ENCODE measurements at regions not wholly inside any gene's neighbourhood (a gene's known extent, or its start where the extent isn't known, plus 50 kb on each side); places are given as distances from the start of the nearest gene placed in this dataset.
"Not testable (repeated sequence)": the region's sequence is repeated elsewhere in the genome, so short reads cannot be mapped to it uniquely, and the experiment has no call there.

DNA sequence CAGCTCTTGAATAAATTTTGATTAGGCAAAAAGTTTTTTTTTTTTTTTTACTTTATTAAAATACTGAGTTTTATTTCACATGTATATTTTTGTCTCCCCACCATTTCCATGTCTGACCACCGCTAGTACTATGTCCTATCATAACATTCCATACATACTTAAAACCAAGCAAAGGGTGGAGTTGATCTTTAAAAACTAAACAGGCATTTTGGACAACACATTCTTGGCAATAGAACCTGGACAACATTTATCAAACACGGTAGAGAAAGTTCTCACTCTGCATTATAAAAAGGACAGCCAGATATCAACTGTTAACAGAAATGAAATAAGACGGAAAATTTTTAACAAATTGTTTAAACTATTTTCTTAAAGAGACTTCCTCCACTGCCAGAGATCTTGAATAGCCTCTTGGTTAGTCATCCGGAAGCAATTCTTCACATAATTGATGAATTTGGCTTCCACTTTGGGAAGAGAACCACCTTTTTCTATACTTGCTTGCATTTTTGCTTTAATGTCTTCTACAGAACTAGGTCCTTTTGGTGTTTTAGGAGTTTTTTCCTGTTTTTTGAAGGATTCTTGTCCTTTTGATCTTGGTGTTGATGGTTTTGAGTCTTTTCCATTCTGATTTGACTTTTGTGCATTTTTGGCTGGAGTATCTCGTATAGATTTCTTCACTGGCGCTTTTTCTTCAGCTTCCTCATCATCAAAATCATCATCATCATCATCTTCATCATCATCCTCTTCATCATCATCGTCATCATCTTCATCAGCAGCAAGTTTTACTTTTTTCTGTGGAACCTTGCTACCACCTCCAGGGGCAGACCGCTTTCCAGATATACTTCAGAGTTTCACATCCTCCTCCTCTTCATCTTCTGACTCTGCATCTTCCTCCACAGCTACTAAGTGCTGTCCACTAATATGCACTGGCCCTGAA lies 58.7 kb downstream of the POU5F2 start:
- DNase-seq (ENCODE audit: low spot score) = not testable (repeated sequence)

DNA sequence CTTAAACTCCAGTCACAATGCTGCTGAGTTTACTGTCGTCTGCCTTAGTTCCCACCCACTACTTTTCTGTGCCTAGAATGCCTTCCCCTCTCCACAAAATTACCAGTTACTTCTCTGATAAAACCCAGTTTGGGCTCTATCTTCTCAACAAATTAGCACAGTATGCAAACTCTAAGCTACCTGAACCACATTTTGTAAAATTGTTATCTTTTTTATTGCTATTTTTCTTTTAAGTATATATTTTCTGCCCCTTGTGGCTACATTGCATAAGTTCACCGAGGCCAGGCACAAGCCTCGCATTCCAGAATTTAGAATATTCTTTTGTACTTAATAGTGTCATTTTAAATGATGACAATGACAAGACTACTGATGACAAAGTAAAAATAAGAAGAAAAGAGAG lies 60.0 kb downstream of the POU5F2 start:
- DNase-seq (ENCODE audit: low spot score) = no peak

DNA sequence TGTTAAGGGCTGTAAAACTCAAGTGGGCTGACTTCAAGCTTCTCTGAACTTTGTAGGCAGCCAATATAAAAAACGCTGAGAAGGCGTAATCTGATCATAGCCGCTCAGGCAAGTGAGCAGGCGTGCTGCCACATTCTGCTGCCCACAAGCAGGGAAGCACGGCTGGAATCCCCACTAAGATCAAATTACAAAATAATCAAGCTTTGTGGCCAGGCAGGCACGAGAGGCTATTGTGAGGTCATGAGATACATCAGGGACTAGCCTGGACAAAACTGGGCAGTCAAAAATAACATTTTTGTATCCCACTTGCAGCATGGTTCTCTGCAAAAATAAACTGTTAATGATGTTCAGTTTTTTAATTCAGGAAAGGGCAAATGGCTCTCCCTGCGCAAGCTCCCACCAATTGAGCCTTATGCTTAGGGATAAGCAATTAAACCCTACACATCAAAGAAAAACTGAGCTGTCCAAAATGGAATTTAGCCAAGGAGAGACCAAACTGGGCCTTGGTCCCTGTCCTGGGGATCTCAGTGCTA lies 64.0 kb downstream of the POU5F2 start:
- peak; percentile 13 for DNase-seq (ENCODE audit: low spot score)

DNA sequence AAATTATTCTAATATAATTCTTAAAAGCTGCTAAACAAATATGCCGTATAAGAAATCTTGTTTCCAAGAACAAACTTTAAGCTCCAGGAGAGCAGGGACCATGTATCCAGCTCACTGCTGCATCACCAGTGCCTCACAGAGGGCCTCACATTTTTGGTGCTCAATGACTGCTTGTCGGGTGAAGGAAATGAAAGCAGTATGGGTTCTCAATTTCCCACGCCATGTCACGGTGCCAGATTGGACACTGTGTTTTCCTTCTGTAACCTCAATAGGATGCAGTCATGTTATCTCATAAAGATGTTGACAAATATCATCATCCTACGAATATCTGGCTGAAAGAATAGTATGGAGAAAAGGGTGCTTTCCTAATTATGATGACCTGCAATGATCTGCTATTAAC lies 64.7 kb downstream of the POU5F2 start:
- DNase-seq (ENCODE audit: low spot score) = no peak

DNA sequence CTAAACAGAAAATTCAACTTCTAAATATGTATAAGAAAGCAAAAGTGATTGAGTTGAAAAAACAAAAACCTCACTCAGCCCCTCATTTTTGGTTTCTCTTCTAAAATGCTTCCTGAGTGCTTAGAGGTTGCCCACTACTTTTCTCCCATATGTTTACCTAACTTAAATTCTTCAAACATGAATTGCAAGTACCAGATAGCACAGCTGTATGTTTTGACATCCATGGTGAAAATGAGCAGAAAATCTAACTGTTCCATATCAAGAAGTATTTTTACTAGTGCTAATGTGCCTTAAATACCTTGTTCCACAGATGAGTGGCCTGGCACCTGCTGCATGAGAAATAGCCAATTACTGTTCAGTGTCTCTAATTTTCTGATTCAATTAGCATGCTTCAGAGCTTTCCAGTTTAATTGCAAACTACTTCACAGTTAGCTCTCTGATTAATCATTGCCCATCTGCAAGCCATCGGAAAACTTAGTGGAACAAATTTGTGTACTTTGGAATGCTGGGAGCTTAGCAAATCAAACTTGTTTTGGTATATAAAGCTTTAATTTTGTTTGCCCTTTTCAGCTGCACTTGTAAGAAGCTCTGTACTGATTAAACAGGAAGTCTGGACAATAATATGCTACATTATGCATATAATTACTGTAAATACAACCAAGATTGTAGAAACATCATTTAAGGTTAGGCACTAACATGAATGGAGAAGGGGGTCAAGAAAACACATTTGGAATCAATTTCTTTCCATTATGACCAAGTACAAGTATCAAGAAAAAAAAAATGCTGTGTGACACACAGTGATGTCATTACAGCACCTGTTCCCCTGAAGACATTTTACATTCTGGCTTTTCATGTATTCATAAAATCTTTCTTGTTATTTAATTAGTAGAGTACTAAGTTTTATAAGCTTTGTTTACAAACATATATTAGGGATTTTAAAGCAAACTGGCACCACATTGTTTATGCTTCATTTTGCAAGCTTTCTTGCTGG lies 65.6 kb downstream of the POU5F2 start:
- DNase-seq (ENCODE audit: low spot score) = no peak

DNA sequence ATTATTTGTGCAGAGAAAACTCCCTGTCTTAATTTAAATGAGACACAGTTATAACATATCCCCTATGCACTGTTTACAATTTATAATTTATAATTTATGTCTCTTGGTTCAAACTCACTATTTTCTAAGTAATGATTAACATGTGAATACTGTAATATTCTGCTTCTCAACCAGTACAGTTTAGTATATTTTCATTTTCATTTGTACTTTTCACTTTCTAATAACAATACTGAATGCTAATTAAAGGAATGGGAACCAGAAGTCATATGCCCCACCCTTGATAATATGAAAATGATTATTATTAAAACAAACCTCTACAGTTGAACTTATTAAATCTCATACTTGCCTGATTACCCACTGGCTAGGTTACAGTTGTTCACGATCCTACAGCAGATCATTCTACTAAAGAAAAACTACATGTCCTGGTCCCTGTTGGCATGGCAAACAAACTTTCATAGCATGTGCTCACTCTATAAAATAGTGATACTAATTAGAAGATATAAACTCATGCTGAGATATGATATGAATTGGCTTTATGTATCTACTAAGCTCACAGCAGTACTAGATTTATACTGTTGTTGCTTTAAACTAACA lies 66.4 kb downstream of the POU5F2 start:
- DNase-seq (ENCODE audit: low spot score) = no peak

DNA sequence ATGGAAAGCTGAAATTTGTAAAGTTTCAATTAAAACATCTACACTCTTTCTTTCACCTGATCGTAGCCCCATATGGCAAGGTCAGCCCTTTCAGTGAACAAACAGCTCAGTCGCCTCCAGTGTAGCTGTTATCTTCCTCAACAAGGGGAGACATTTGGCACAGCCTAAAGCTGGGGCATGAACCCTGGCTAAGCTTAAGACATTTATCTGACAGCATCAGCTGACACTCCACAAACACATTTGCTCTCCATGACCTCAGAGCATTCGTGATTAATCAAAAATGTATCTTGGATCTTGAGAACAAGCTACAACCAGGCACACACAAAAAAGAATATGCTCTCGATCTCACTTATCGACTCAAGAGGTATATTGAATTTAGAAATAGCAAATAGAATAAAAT lies 67.3 kb downstream of the POU5F2 start:
- no peak for DNase-seq (ENCODE audit: low spot score)

DNA sequence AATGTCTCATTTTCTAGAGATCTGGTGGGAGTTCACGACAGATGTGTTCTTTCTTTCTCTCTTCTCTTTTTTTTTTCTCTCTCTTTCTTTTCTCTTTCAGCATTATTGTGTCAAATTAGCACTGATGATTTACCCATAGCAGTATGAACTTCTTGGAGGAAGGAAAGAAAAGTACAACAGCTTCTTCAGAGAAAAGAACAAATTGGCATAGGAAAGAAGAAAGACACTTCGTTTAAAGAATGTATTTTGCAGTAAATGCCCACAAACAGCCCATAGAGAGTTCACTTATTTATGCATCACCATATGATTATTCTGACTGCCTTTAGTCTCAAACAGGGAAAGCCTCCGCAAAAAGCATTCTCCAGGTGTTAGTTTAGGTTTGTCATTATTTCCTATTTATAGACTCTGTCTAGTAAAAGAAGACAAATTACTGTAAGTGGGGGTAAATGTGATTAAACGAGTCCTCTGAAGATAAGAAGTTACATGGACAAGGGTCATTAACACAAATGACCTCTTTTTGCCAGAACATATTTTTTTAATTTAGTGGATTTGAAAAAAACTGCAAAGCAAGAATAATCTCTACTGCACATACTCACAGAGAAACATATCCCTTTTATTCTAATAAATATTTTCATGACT lies 68.0 kb downstream of the POU5F2 start:
- DNase-seq (ENCODE audit: low spot score) = no peak

DNA sequence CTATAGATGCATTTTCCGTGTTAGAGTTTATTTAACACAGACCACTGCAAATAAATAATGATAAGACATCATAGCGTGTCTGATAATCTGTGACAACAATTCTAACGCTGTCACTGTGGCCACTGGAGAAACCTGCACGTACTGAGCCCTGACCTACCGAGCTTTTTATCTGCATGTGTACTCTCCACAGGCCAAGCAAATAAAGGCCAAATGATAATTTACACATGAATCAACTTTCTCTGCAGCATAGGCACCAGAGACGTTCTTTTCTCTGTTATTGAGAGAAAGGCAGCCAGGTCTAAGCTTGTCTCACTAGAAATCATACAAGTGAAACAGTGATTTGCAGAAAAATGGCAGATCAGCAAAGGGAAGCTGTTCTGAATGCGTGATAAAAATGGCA lies 75.8 kb downstream of the POU5F2 start:
- DNase-seq (ENCODE audit: low spot score) = no peak

DNA sequence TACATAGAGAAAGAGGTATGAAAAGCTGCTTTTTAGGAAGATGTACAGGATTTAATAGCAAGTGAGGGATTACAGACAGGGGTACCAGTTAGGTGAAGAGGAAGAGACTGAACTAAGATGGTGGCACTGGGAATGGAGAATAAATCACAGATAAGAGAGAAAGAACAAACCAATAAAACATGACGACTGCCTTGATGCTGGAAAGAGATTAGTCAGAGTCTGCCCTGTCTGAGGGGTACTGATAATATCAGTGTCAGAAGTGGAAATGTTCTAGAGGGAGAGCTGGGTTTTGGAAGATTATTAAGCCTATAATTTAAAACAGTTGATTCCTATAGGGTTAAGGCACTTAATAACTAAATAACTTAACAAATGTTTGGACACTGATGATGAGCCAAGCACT lies 77.7 kb downstream of the NR2F1 start:
- no peak for DNase-seq (ENCODE audit: low spot score)

DNA sequence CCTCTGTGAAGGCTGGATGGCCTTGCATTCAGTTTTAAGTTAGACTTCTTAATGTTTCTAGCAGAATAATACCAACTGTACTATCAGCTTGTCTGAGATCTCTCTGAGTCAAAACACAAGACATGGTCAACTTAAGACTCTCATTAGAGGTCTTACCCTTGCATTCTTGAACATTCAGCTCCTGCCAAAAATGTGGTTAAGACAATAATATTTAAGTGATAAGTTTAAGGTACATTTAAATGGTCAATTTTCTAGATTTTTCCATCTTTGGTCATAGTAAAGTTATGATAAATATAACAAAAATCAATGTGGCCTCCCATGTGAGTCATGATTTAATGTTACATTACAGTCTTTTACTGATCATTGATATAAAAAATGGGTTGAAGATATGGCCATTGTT lies 75.0 kb downstream of the NR2F1 start:
- no peak for DNase-seq (ENCODE audit: low spot score)

DNA sequence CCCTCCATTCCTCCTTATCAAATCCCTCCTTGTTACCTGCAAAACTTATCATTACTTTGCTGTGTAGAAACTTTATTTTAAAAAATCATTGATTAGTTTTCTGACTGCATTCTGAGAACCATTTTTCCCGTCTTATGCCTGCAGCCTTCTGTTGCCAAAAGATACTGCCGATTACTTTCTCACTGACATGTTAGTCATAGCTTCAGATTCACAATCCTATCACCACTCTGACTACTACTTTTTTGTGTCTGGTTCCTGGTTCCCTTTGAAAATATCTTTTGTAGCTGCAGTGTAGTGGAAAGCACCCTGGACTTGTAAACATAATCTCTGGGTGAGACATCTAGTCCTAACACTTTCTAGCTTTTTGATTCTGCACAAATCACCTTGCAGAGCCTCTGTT lies 71.7 kb downstream of the NR2F1 start:
- DNase-seq (ENCODE audit: low spot score) = no peak

DNA sequence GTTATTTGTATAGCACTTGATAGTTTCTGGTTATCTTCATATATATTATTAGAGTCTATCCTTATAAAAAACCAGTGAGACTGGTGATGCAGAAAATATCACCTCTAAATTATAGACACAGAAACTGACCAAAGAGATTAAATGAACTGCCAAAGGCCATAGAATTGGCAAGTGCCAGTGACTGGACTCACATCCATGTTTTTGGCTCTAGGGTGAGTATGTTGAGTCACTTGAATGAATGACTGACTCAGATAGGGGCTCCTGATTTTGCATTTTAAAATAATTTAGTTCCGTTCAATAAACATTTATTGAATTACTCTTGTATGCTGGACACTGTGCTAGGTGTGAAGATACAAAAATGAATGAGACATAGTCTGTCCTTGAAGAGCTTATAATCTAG lies 70.7 kb downstream of the NR2F1 start:
- DNase-seq (ENCODE audit: low spot score) = no peak

DNA sequence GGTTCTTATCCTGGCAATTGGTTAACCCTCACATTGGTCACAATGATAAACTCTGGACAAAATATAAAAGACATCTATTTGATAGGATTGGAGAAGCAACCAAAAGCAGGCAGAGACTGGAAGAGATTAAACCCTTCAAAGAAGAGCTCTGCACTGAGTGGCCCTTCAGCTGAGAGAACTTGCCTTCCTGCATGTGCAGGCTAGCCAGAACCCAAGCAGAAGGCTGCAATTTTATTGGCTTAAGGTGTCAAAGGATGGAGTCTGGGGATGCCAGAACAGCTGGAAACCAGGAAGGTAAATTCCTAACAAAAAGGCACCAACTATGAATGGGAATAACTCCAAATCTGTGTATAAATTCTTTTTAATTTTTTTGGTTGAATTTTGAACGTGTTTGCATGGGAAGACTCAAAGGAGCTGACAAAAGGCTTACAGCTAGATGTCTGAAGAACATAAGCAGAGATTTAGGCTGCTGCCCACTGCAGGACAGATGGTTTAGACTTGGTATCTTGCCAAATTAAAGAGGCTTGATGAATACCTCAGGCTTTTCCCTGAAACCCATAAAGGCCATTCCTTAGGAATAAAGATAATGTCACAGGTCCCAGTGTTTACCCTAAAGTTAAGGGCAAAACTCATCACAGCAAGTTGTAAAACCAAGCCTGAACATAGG lies 66.3 kb downstream of the NR2F1 start:
- DNase-seq (ENCODE audit: low spot score) = no peak

DNA sequence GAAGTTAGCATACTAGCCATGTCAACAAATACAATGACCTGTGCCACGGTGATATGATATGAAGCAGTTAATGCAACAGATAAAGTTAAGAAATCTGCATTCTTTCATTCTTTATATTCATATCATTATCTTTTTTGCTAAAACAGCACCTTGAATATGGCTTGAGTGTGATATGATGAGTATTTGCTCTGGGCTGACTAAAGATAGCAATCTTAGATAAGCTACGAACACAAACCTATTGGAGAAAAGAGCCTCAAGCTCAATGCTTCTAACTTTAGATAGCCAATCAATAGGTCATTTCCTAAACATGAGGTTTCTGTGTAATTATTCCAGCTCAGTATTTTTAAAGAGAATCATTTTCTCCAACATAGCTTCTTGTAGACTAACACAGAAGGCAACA lies 61.7 kb downstream of the NR2F1 start:
- no peak for DNase-seq (ENCODE audit: low spot score)
